Fibroblast of the aortic adventitia (primary cell): ENCODE measurements at regions not wholly inside any gene's neighbourhood (a gene's known extent, or its start where the extent isn't known, plus 50 kb on each side); places are given as distances from the start of the nearest gene placed in this dataset.

Experiments
- DNase-seq: peaks from one replicate; pipeline ENCODE4 v3.0.0-alpha.2; 2010; ENCODE audit warnings: low read depth
- H3K4me3 ChIP-seq: 2 replicates; pipeline ENCODE4 v1.5.1; 2011; ENCODE audit warnings: low read depth, mild to moderate bottlenecking, control low read depth, low read length, moderate library complexity
- TF ChIP-seq, protein P1 (sequence below): IDR thresholded peaks from 2 replicates; pipeline ENCODE4 v1.5.1; 2011; ENCODE audit warnings: mild to moderate bottlenecking, low read length, control low read depth, inconsistent platforms; ENCODE audit not compliant: insufficient read depth

DNA sequence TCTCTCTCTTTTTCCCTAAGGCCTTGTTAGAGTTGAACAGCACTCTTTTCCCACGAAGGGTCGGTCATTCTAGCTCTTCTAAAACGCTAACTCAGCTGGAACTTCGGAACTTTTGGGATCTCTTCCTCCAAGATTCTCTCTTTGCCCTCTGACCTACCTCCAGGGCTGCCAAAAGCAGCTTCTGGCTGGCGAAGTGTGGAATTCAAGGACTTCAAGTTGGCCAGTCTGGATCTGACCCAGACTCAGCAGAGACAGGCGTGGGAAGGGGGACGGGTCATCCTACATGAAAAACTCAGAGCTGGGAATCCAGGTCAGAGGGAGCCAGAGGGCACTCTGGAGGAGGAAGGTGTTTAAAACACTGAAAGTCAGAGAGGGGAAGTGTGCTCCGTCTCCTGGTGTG is 305.5 kb upstream of the HDAC4 start:
- DNase-seq: no peak
- TF ChIP-seq, protein P1, sequence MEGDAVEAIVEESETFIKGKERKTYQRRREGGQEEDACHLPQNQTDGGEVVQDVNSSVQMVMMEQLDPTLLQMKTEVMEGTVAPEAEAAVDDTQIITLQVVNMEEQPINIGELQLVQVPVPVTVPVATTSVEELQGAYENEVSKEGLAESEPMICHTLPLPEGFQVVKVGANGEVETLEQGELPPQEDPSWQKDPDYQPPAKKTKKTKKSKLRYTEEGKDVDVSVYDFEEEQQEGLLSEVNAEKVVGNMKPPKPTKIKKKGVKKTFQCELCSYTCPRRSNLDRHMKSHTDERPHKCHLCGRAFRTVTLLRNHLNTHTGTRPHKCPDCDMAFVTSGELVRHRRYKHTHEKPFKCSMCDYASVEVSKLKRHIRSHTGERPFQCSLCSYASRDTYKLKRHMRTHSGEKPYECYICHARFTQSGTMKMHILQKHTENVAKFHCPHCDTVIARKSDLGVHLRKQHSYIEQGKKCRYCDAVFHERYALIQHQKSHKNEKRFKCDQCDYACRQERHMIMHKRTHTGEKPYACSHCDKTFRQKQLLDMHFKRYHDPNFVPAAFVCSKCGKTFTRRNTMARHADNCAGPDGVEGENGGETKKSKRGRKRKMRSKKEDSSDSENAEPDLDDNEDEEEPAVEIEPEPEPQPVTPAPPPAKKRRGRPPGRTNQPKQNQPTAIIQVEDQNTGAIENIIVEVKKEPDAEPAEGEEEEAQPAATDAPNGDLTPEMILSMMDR: no peak
- no peak overlapping the region for H3K4me3 ChIP-seq

DNA sequence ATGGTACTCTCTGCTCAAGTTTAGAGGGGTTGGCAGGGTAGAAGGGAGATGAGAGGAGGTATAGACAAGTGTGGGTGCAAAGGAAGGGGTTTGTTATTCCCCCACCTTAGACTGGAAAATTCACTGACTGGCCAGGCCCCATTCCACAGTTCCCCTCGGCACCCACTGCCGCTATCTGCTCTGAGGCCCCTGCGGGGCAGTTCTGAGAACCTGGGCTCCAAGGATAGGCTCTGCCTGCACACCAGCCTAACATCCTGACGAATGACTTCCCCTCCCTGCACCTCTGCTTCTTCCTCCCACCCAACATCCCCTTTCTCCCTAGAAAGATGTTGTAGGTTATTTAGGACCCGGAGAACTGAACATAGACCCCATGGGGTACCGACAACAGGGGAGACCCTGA is 303.9 kb upstream of the HDAC4 start:
- DNase-seq: no peak
- no peak overlapping the region for H3K4me3 ChIP-seq
- TF ChIP-seq, protein P1: no peak

DNA sequence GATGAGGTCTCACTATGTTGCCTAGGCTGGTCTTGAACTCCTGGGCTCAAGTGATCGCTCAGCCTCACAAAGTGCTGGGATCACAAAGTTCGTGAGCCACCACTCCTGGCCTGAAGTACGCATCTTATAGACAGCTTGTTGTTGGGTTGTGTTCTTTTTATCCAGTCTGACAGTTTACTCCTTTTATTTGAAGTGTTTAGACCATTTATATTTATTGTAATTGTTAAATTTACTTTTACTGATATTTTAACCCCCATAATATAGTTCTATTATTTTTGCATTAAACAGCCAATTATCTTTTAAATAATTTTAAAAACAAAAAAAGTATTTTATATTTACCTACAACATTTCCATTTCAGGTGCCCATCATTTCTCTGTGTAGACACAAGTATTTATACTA is 303.0 kb upstream of the HDAC4 start:
- H3K4me3 ChIP-seq: no peak overlapping the region
- TF ChIP-seq, protein P1: no peak
- no peak for DNase-seq

DNA sequence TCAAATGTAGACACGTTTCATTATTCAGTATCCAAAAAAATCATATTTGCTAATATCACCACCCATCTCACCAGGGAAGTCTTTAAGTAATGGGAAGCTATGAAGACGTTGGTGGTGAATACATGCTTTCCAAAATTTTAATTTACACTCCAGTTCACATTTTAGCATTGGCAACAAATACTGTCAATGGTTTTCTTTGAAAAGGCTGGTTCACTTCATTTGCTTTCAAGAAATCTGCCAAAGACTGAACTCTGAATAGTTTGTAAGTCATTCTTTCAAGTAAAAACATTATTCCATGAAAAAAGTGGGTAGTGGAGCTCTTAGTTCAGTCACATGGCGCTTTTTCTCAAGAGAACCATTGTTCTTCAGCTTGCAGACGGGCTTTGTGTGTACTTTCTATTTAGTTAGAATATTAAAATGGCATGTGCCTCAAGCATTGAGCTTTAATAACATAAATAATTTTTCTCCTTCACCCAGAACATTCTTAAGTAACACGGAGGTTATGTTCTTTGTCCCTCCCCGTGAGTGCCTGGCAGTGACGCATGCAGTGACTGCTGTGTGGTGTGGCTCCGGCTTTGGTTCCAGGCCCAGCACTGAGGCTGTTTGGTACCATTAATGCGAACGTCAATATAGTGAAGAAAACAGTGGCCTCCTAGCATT is 300.0 kb upstream of the HDAC4 start:
- no peak overlapping the region for H3K4me3 ChIP-seq
- DNase-seq: no peak
- TF ChIP-seq, protein P1: no peak

DNA sequence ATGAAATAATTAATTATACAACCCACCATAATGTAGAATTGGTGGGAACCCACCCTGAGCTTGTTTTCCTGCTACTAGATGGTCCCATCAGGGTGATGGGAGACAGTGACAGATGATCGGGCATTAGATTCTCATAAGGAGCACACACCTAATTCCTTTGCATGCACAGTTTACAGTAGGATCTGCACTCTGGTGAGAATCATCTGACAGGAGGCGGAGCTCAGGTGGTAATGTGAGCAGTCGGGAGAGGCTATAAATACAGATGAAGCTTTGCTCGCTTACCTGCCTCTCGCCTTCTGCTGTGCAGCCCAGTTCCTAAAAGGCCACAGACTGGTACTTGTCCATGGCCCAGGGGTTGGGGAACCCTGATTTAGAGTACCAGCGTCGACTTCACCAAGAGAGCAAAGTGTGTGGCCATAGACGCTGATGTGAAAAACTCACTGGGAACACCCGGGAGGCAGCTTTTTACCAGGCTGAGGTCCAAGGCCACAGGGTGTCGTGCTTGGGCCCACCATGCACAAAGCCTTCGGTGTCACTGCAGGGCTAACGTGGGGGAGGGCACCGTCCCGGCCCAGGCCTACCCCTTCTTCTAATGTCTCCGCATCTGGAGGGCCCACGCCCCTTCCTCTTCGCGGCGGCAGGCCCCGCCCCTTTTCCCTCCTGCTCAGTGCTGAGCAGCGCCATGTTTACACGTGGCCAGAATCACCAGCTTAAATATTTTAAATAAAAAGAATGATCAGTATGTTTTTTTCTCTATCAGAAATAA is 296.8 kb upstream of the HDAC4 start:
- TF ChIP-seq, protein P1: no peak
- no peak overlapping the region for H3K4me3 ChIP-seq
- DNase-seq: no peak

DNA sequence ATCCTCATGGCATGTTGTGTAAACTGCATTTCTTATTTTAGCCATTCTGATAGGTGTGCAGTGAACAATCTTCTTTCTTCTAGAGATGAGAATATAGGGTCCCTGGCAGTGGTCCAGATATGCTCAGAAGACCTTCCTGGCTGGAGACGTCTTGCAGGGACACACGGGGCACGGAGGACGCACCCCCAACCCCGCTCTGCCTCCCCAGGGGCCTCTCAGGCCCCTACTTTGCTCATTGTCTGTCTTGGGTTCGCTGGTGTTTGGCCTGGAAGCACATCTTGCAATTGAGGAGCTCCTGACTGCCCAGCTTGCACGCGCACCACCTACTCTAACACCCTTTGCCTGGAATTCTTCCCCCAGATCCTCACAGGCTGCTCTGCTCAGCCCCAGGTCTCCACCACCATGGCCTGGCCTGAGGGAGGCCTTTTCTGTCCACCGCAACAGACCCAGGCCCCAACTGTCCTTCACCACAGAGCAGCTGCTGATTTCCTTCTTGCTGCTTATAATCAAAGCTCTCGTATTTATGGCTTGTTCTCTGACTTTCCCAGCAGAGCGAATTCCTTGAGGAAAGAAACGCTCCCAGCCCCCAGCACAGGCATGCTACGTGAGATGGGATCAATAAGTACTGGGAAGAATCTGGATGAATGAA is 295.9 kb upstream of the HDAC4 start:
- DNase-seq: no peak
- H3K4me3 ChIP-seq: no peak overlapping the region
- TF ChIP-seq, protein P1: no peak
